Islet of Langerhans (tissue), 1 donor: ENCODE measurements at regions not wholly inside any gene's neighbourhood (a gene's known extent, or its start where the extent isn't known, plus 50 kb on each side); places are given as distances from the start of the nearest gene placed in this dataset.
"Not testable (repeated sequence)": the region's sequence is repeated elsewhere in the genome, so short reads cannot be mapped to it uniquely, and the experiment has no call there.

Experiments used
- FAIRE-seq: peaks from one replicate; lab custom pipeline; 2011; peaks lifted over from hg19 to GRCh38; lab: Jason Lieb, UNC

DNA sequence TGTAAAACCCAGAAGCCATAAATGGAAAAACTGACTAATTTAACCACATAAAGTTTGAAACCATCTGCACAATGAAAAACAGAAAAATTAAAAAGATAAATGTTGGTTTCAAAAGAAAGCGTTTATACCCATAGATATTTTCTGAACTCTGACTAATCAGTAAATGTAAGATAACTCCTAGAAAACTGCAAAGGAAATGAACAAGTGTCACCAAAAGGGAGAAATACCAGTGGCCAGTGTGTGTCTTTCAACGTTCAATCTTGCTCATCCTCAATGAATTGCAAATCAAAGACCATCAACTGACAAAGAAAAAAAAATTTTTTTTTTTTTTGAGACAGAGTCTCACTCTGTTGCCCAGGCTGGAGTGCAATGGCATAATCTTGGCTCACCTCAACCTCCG is 180.1 kb downstream of the SYK start:
- no peak for FAIRE-seq

DNA sequence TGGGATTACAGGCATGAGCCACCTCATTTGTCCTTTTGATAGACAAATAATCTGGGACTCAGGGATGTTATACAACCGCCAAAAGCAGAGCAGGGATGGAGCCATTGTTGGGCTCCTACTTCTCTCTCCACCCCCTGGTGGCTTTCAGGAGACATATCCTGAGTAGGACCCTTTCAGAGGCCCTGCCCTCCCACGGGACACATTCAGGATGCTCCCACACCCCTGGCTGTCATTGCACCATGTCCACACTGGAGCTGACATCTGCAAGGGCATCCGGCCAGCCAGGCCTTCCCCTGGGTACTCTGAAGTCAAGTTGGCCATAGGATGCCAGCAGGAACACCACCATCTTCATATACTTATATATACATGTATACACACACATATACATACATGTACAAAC is 181.8 kb downstream of the SYK start:
- FAIRE-seq = no peak

DNA sequence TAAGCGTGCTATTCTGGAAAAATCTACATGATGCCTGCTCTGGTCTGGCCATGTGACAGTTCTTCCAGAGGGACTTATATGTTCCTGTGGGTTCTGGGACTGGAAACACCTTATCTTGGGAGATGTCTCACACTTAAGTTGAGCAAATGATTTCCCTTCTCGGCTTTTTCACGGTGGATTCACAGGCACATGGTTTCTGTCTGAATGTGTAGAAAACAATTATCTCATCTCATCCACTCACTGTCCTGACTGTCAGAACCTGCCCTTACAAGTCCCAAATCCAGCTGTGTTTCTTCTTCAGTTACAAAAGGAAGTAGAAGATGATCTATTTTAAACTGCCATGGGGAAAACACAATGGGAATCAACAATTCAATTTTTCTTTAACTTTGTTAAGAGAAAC is 184.0 kb downstream of the SYK start:
- no peak for FAIRE-seq

DNA sequence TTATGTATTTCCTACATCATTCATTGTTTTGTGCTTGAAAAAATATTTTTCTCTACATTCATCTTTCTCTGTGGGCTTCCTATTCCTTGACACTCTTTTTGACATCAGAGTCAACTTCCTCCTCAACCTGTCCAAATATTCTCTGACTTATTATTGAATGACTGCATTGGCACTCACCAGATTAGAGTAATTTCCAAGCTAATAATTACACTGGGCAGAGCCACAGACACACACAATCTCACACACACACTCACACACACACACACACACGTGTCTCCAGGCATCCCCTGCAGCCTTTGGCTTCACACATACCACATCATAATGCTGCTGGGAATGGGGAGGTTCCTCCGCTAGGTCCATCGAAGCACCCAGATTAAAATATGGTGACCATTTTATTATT is 184.5 kb downstream of the SYK start:
- FAIRE-seq = no peak

DNA sequence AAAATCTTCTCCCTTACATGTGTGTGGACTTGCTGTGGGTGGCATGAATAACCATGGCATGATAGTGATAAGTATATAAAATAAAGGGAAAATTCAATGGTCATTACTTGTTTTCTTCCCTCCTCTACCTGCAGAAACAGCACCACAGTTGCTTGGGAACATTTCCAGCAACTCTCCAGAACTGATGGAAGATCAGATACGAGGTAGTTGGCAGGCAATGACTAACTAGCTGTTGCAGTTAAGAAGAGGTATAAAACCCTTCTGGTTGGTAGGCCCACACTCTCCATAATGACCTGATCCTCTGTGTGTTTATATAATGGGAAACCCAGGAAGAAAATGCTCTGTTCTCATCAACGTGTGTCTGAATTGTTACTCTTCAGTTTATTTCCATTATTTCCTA is 185.9 kb downstream of the SYK start:
- no peak for FAIRE-seq

DNA sequence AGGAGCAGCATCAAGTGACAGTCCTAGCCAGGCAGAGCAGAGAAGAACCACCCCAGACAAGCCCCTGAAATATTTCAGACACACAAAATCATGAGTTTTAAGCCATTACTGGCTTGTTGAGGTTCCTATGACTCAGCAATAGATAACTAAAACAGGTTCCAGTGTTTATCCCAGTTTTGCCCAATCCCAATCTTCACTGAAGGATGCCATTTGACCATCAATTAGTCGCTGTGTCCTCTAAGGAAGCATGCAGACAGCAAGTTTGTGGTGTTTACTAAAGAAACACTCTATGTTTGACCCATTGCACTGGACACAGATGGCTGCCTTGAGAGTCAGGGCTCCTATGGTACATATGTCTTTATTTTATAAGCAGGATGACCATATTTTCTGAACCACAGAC is 186.7 kb downstream of the SYK start:
- no peak for FAIRE-seq

DNA sequence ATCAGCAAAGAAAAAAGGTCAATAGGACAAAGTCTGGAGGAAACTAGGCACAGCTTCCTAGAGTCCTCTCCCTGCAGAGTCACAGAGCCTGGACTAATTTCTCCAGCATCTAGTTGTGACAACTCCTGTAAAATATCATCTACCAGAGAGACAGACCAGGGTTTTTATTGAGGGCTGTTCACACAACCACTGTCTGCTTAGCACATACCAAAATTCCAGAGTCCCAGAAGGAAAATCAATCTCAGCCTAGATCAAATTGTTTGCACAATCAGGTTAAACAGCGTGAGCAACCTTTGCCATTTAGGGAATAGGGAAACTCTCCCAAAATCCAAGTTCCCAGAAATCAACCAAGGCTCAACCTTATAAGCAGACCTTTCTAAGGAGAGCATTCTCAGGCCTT is 190.3 kb downstream of the SYK start:
- no peak for FAIRE-seq

DNA sequence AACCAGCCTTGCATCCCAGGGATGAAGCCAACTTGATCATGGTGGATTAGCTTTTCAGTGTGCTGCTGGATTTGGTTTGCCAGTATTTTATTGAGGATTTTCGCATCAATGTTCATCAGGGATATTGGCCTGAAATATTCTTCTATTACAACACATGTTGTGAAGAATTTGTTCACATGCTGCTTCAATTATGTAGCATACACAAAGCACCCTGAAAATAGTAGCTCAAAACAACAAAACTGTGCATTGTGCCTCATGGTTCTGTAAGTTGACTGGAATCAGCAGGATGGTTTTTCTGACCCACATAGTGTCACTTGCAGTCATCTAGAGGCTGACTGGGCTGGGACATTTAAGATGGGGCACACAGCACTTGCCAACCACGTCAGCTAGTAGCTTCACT is 193.9 kb downstream of the SYK start:
- FAIRE-seq = no peak

DNA sequence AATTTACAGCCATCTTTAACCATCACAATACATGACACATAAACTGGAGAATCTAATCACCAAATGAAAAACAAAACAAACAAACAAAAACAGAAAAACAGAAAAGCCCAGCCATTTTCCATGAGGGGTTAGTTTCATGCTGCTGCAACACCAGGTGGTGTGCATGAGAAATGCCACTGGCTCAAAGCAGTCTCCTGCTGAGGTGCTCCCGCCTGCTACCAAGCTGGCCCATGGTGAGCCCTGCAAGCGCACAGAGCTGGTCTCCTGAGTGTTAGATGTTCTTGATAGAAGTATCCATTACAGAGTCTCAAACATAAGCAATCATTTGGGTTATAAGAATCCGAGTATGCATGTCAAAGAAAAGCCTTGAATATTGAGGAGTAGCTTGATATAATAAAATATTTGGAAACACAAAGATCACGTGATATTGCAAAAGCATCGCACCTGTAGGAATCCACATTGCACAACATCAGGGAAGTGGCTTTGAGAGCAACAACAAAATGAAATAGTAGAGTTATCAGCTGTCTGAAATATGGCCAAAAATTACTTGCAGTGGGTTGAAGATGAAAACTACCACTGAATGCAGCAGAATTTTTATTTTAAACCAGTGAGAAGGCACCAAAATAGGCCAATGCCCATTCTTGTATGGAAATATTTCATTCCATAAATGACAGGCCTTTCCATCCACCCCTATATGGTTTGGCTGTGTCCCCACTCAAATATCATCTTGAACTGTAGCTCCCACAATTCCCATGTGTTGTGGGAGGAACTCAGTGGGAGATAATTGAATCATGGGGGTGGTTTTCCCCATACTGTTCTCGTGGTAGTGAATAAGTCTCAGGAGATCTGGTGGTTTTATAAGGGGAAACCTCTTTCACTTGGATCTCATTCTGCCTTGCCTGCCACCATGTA is 194.8 kb downstream of the SYK start:
- no peak for FAIRE-seq

DNA sequence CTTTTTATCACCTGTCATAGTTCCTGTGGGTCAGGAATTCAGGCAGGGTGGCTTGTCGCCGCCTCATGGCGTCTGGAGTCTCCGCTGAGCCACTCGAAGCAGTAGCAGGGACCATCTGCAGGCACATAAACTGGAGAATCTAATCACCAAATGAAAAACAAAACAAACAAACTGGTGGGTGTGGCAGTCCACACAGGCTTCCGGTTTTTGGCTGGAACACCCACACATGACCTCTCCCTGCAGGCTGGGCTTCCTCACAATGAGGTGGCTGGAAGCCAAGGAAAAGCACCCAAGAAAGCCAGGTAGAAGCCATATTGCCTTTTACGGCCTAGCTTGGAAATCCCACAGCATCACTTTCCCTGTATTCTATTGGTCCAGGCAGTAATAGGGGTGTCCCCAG is 197.0 kb downstream of the SYK start:
- FAIRE-seq = no peak

DNA sequence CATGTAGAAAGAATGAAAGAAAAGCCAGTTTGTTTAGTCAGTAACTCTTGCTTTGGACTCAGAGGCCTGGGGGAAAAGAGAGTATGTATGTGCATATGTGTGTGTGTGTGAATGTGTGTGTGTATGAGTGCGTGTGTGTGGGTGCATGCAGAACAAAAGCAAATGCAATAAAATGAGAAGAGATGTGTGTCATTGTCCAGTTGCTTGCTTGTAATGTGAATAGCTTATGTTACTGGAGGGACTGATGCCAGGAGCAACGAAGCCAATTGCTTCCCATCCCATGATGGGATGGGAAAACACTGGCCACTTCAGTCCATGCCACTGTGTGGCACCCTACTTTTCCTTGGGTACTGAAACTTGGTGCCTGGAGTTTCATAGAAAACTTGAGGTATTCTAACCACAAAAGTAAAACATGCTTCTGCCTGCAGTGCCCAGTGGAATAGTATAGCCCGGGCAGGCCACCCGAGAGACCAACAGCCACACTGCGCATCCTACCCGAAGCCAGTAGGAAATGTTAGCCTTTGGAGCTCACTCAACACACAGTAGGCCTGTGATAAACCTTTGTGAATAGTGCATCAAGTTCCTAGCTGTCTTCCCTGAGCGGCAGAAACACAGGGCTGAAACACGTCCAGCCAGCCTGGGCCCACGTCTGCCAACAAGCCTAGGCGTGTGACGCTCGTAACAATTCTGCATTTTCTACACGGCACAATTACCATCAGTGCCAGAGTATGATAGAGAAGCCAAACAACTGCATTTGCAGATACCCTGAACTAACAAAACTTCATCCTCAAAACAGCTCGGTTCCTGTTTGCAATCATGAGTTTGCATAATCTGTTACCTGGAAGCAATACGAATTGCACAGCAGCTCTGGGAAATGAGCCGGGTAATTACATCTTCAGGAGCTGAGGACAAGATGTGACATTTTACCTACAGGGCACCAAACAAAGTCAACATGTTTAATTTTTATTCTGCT is 198.1 kb downstream of the SYK start:
- peak; percentile 99 for FAIRE-seq

DNA sequence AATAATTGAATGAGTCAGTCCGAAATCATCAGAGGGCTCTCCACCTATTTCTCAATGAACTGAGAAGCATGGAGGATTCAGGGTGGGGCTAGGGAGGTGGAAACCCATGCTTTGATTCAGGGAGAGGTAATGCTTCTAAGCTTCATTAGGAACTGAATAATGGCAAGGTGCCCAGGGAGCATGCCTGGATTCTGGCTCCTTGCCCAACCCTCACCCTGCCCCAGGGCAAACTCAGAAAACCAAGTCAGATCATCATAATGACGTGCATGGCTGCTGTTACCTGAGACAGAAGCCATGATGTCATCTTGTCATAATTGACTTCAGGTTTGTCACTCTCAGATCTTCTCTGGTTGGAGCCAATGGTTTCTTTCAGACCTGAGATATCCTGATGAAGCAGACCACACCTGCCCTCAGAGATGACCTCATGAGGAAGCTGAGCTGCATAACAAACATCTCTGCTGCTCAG is 199.6 kb downstream of the SYK start:
- no peak for FAIRE-seq

DNA sequence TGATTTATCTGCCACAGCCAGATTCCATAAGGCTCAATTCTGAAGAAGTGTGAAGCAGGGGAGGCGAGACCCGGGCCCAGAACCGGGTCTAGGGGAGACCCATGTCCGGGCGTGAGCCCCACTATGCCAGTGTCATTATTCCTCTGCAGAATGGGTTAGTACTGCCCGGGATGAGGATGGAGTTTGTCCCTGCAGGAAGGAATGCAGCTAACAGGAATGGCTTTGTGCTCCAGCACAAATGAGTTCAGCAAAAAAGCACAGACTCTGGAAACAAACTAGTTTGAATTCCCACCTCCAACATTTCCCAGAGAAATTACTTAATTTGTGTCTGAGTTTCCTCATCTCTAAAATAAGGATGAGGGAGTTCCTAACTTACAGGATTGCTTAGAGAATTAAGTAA is 202.9 kb downstream of the SYK start:
- FAIRE-seq = no peak

DNA sequence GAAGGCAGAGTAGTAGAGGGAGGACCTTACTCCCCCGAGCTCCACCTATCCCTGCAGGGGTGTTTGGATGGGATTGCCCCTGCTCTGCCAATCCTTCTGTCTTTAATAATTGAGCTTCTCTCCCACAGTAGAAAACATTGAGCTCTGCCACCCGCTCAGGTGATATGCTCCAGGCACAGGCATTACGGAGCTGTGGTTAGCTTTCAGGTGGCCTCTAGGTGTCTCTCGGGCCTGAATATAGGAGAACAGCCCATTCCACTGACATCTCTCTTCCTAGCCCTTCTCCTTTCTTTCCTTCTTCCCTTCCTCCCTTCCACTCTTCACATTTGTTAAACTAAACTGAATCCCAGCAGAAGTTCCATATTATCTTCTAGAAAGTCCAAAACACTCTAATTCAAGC is 203.4 kb downstream of the SYK start:
- no peak for FAIRE-seq

DNA sequence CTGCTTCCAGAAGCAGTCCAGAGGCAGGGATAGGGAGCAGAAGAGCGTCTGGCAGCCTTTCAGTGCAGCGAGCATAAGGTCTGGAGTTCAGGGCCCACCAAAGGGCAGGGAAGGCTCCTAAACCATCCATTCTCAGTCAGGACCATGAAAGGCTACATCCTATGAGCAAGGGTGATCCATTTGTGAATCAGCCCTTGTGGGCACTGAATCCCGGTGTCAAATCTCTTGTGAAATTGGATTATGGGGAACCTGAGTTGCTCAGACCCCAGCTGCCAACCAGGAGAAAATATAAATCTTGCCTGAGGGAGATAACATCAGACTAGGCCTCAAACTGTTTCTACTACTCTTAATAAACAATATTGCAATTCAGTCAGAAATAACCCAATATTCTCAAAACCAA is 204.4 kb downstream of the SYK start:
- no peak for FAIRE-seq

DNA sequence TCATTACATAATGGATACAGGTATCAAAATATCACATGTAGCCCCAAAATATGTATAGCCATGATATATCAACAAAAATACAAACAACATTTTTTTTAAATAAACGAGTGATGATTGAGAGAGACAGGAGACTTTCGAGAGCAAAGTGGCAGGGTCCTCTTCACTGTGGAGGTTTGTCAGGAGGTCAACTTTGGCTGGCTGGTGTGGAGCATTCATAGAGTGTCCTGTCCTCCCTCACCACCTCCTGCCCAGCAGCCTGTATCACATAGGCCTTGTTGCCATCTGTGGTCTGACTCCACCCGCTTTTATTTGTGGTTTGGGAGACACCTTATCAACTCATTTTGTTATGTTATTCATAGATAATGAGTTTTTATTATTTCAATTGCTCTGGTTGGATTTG is 206.9 kb downstream of the SYK start:
- no peak for FAIRE-seq

DNA sequence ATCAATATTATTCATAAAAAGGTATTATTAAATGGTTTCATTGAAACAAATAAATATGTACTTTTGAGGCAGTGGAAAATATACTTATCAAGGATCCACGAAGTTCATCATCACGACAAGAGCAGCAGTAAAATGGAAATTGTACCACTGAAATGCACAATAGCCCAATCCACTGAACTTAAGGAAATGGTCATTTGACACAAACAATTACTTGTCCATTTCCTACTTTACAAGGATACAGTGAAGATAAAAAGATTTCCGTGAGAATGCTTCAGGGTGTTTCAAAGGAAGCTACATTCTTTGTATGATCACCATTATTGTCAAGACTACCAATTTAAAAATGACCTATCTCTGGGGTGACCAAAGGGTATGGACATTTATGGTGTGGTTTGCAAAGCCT is 210.3 kb downstream of the SYK start:
- no peak for FAIRE-seq

DNA sequence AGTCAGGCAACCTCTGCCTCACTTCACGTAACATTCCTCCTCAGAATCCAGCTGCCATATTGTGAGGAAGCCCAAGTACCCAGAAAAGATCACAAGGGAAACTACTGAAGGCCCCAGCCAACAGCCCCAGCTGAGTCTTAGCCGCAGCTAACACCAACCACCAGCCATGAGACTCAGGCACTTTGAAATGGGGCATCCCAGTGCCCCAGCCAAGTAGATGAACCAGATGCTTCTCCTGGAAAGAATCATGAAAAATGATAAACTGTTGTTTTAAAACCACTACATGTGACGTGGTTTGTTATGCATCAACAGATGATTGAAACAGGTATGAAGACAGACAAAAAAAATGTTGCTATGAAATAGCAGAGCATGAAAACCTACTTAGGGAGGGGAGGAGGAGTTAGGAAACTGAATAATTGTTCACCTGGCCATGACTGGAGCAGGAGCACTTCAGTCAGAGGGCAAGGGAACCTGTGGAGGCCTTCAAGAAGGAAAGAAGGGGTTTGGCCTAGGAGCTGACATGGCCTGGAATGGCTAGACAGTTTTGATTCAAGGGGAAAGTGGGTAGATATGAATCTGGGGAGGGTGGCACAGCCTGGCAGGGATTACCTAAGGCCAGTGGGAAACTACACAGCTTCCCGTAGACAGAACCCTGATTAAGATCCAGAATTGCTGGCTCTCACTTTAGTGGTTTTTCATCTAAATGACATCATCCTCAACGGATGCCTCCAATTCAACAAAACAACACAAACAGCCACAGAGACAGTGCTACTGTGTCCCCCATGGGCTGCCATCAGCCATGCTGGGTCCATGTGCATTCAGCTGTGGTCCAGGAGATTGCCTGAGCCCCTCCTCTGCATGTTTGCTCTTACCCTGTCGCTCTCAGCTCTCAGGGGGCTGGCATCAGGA is 211.6 kb downstream of the SYK start:
- no peak for FAIRE-seq

DNA sequence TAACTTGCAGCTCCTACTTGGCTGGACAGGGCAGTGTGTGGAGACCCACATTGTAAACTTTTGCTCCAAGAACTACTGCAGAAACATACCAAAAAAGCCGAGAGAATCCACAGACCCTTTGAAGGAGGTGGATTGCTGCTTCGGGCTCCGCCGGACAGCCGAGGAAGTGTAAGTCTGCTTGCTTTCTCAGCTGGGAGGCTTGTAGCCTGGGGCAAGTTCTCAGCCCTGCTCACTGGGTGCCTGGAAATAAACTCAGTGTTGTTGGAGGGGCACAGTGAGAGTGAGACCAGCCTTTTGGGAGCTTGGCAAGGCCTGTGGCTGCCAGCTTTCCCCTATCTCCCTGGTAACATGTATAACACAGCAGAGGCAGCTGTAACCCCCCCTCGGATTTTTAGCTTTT is 215.6 kb downstream of the SYK start:
- no peak for FAIRE-seq

DNA sequence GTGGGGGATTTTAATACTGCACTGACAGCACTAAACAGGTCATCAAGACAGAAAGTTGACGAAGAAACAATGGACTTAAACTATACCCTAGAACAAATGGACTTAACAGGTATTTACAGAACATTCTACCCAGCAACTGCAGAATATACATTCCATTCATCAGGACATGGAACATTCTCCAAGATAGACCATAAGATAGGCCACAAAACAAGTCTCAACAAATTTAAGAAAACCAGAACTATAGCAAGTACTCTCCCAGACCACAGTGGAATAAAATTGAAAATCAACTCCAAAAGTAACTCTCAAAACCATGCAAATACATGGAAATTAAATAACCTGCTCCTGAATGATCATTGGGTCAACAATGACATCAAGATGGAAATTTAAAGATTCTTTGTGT is 218.3 kb downstream of the SYK start:
- FAIRE-seq = not testable (repeated sequence)

DNA sequence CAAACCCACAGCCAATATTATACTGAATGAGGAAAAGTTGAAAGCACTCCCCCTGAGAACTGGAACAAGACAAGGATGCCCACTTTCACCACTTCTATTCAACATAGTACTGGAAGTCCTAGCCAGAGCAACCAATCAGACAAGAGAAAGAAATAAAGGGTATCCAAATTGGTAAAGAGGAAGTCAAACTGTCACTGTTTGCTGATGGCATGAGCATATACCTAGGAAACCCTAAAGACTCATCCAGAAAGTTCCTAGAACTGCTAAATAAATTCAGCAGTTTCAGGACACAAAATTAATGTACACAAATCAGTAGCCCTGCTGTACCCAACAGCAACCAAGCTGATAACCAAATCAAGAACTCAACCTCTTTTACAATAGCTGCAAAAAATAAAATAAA is 220.0 kb downstream of the SYK start:
- FAIRE-seq = not testable (repeated sequence)

DNA sequence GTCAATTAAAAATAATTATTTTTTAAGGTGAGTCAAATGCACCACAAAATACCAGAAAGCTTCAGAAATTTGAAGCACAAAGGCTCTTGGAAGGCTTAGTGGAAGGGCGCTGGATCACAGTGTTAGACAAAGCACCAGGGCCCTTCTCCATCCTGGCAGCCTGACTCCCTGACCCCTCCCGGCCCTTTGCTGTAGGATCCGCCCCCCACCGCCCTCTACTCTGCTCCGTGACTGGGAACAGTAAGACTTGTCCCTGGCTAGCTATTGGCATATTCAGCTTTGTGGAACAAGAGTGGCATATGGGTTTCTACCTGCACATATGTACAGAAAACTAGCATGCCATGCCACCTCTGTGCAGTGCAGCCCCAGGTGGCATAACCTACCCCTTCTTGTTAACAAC is 222.1 kb downstream of the SYK start:
- FAIRE-seq = no peak
